SJSA1 (cell line): ENCODE measurements at regions not wholly inside any gene's neighbourhood (a gene's known extent, or its start where the extent isn't known, plus 50 kb on each side); places are given as distances from the start of the nearest gene placed in this dataset.
"Not testable (repeated sequence)": the region's sequence is repeated elsewhere in the genome, so short reads cannot be mapped to it uniquely, and the experiment has no call there.

Source experiments
- DNase-seq, 2 experiments: peaks; one replicate each; pipeline ENCODE4 v3.0.0-alpha.2; 2015 to 2020; ENCODE audit warnings: low spot score in 2 of 2, low read depth in 1 of 2
- H3K27ac ChIP-seq: fragments of 250-450 bp; sonication (Bioruptor Pico); 2 replicates; pipeline ENCODE4 v1.5.1; 2020; ENCODE audit warnings: mild to moderate bottlenecking, moderate library complexity
- H3K27me3 ChIP-seq: fragments of 250-450 bp; sonication (Bioruptor Pico); replicated peaks from 2 replicates; pipeline ENCODE4 v1.5.1; 2020; ENCODE audit warnings: mild to moderate bottlenecking, moderate library complexity
- H3K36me3 ChIP-seq: fragments of 250-450 bp; sonication (Bioruptor Pico); 2 replicates; pipeline ENCODE4 v1.5.1; 2020; ENCODE audit warnings: mild to moderate bottlenecking
- H3K4me1 ChIP-seq: fragments of 250-450 bp; sonication (Bioruptor Pico); replicated peaks from 2 replicates; pipeline ENCODE4 v1.6.1; 2021; ENCODE audit warnings: mild to moderate bottlenecking
- H3K4me3 ChIP-seq: fragments of 250-450 bp; sonication (Bioruptor Pico); 2 replicates; pipeline ENCODE4 v1.5.1; 2020; ENCODE audit warnings: mild to moderate bottlenecking
- H3K9me3 ChIP-seq: fragments of 250-450 bp; sonication (Bioruptor Pico); replicated peaks from 2 replicates; pipeline ENCODE4 v1.5.1; 2020; ENCODE audit warnings: mild to moderate bottlenecking

- Histone ChIP-seq H3K36me3 (no peaks in the 10 kb centered on the region), H3K9me3 (no peaks in the 10 kb centered on the region), H3K4me3 (no peak overlapping the region), H3K27ac (no peak overlapping the region), H3K27me3 (no peaks in the 10 kb centered on the region), H3K4me1 (peaks cover 18% of the 10 kb centered on the region)
- DNase-seq = peak in 1 of 2 experiments; percentile 13
Observed at GRCh38 chr1:29685387-29685786, 449.1 kb downstream of the PTPRU start.

GRCh38 chr1:29684141-29684540 lies 447.8 kb downstream of the PTPRU start:
- H3K4me1 ChIP-seq = peaks cover 15% of the 10 kb centered on the region
- no peaks in the 10 kb centered on the region for H3K9me3 ChIP-seq
- peak in 1 of 2 experiments; percentile 25 for DNase-seq
- H3K4me3 ChIP-seq = no peak overlapping the region
- H3K27me3 ChIP-seq = no peaks in the 10 kb centered on the region
- H3K27ac ChIP-seq = no peak overlapping the region
- H3K36me3 ChIP-seq = no peaks in the 10 kb centered on the region

- DNase-seq = peak in 1 of 2 experiments; percentile 21
- H3K36me3 ChIP-seq = no peaks in the 10 kb centered on the region
- no peak overlapping the region for H3K27ac ChIP-seq
- H3K27me3 ChIP-seq = no peaks in the 10 kb centered on the region
- no peaks in the 10 kb centered on the region for H3K9me3 ChIP-seq
- H3K4me3 ChIP-seq = no peak overlapping the region
- H3K4me1 ChIP-seq = peaks cover 9% of the 10 kb centered on the region
Observed at GRCh38 chr1:29683472-29683871, 447.1 kb downstream of the PTPRU start.

- DNase-seq = peak in 1 of 2 experiments; percentile 14
- no peaks in the 10 kb centered on the region for H3K36me3 ChIP-seq
- H3K4me1 ChIP-seq = peaks cover 3% of the 10 kb centered on the region
- H3K27ac ChIP-seq = no peak overlapping the region
- no peak overlapping the region for H3K4me3 ChIP-seq
- no peaks in the 10 kb centered on the region for H3K9me3 ChIP-seq
- H3K27me3 ChIP-seq = no peaks in the 10 kb centered on the region
Observed at GRCh38 chr1:29682919-29683295, 446.6 kb downstream of the PTPRU start.

GRCh38 chr1:29682171-29682918 lies 446.0 kb downstream of the PTPRU start:
- Histone ChIP-seq H3K36me3 (no peaks in the 10 kb centered on the region), H3K27me3 (no peaks in the 10 kb centered on the region), H3K9me3 (no peaks in the 10 kb centered on the region), H3K4me3 (no peak overlapping the region), H3K27ac (no peak overlapping the region), H3K4me1 (no peaks in the 10 kb centered on the region)
- peak in 1 of 2 experiments; percentile 22 for DNase-seq

GRCh38 chr1:29681416-29681815 lies 445.1 kb downstream of the PTPRU start:
- not testable (repeated sequence) for H3K27me3 ChIP-seq, H3K9me3 ChIP-seq, H3K36me3 ChIP-seq, H3K4me3 ChIP-seq, H3K4me1 ChIP-seq, H3K27ac ChIP-seq
- peak in 1 of 2 experiments; percentile 25 for DNase-seq

GRCh38 chr1:29679828-29680558 lies 443.7 kb downstream of the PTPRU start:
- H3K36me3 ChIP-seq = no peaks in the 10 kb centered on the region
- no peak overlapping the region for H3K27ac ChIP-seq
- no peaks in the 10 kb centered on the region for H3K9me3 ChIP-seq
- no peaks in the 10 kb centered on the region for H3K27me3 ChIP-seq
- no peaks in the 10 kb centered on the region for H3K4me1 ChIP-seq
- DNase-seq = peak in 1 of 2 experiments; percentile 25
- H3K4me3 ChIP-seq = no peak overlapping the region

GRCh38 chr1:29679316-29679715 lies 443.0 kb downstream of the PTPRU start:
- Histone ChIP-seq H3K27ac (no peak overlapping the region), H3K9me3 (no peaks in the 10 kb centered on the region), H3K36me3 (no peaks in the 10 kb centered on the region), H3K27me3 (no peaks in the 10 kb centered on the region), H3K4me1 (no peaks in the 10 kb centered on the region), H3K4me3 (no peak overlapping the region)
- DNase-seq = peak in 1 of 2 experiments; percentile 18

GRCh38 chr1:29677028-29678024 lies 441.0 kb downstream of the PTPRU start:
- Histone ChIP-seq H3K9me3 (no peaks in the 10 kb centered on the region), H3K36me3 (no peaks in the 10 kb centered on the region), H3K4me3 (no peak overlapping the region), H3K27ac (no peak overlapping the region), H3K4me1 (no peaks in the 10 kb centered on the region), H3K27me3 (no peaks in the 10 kb centered on the region)
- DNase-seq = peak in 1 of 2 experiments; percentile 36

- no peak for DNase-seq
- H3K27me3 ChIP-seq = no peaks in the 10 kb centered on the region
Observed at GRCh38 chr1:29676496-29676895, 440.2 kb downstream of the PTPRU start.

GRCh38 chr1:29675481-29676263 lies 439.4 kb downstream of the PTPRU start:
- Histone ChIP-seq H3K27me3 (no peaks in the 10 kb centered on the region), H3K4me1 (no peaks in the 10 kb centered on the region), H3K36me3 (no peaks in the 10 kb centered on the region), H3K4me3 (no peak overlapping the region), H3K9me3 (no peaks in the 10 kb centered on the region), H3K27ac (no peak overlapping the region)
- DNase-seq = peak in 1 of 2 experiments; percentile 22

More at GRCh38 chr1:29676496-29676895, 440.2 kb downstream of the PTPRU start:
- no peak overlapping the region for H3K4me3 ChIP-seq
- no peaks in the 10 kb centered on the region for H3K4me1 ChIP-seq
- H3K9me3 ChIP-seq = no peaks in the 10 kb centered on the region
- H3K27ac ChIP-seq = no peak overlapping the region
- no peaks in the 10 kb centered on the region for H3K36me3 ChIP-seq

- H3K27ac ChIP-seq = no peak overlapping the region
Observed at GRCh38 chr1:29674627-29675326, 438.5 kb downstream of the PTPRU start.

More at GRCh38 chr1:29674627-29675326, 438.5 kb downstream of the PTPRU start:
- H3K36me3 ChIP-seq = no peaks in the 10 kb centered on the region
- H3K27me3 ChIP-seq = no peaks in the 10 kb centered on the region
- no peaks in the 10 kb centered on the region for H3K9me3 ChIP-seq
- DNase-seq = peak in 1 of 2 experiments; percentile 23
- no peaks in the 10 kb centered on the region for H3K4me1 ChIP-seq
- no peak overlapping the region for H3K4me3 ChIP-seq
